Pancreas (tissue), 10 donors: ENCODE measurements at regions not wholly inside any gene's neighbourhood (a gene's known extent, or its start where the extent isn't known, plus 50 kb on each side); places are given as distances from the start of the nearest gene placed in this dataset.

ENCODE experiments used
- ATAC-seq, 4 donors: fragments of 200-7000 bp; cut with Tn5 transposase; one replicate each; pipeline versions ENCODE4 v1.8.0 to v1.9.1; 2020; ENCODE audit warnings: mild to moderate bottlenecking in 4 of 4, moderate library complexity in 4 of 4
- DNase-seq, 6 donors: peaks; one replicate each; pipeline ENCODE4 v3.0.0-alpha.2; 2020
- FAIRE-seq: peaks from 2 replicates; lab custom pipeline; 2012; peaks lifted over from hg19 to GRCh38; lab: Jason Lieb, UNC
- H3K27ac ChIP-seq, 4 donors: fragments of 200-600 bp; sonication (generic); 1 replicate in 3 of 4; 2 replicates in 1 of 4; pipeline versions ENCODE4 v1.5.0 to v1.8.0; 2020
- H3K27me3 ChIP-seq, 4 donors: fragments of 200-600 bp; one replicate each; pipeline ENCODE4 v1.8.0; 2021
- H3K36me3 ChIP-seq, 3 donors: fragments of 200-600 bp; sonication (generic) in 1 of 3; one replicate each; pipeline versions ENCODE4 v1.5.0 to v1.8.0; 2020 to 2021
- H3K4me1 ChIP-seq, 3 donors: fragments of 200-600 bp; one replicate each; pipeline ENCODE4 v1.8.0; 2021
- H3K4me3 ChIP-seq, 4 donors: fragments of 200-600 bp; sonication (generic) in 2 of 4; one replicate each; pipeline versions ENCODE4 v1.5.0 to v1.8.0; 2020 to 2021
- H3K9me3 ChIP-seq, 4 donors: fragments of 200-600 bp; one replicate each; pipeline ENCODE4 v1.8.0; 2021
- CTCF ChIP-seq, 4 donors: fragments of 200-600 bp; sonication (generic) in 3 of 4; IDR thresholded peaks; one replicate each; pipeline versions ENCODE4 v1.5.0 to v1.8.0; 2021; ENCODE audit warnings: antibody characterized with exemption in 4 of 4
- WGBS, 2 donors: extraction: QIAGEN DNeasy Blood & Tissue Kit; methylation state at CpG; one replicate each; pipeline ENCODE4 v1.1.7; 2013; 5-methylcytosine and 5-hydroxymethylcytosine counted together
- intact Hi-C, 3 donors: fragments of 100-400 bp; cut with DNase I; formaldehyde crosslinking; loops; one replicate each; pipeline versions ENCODE4 v1.11.1 to v1.14.2; 2022
- donor health status: healthy with polysubstance abuse.
- donor health status: DM: no; HTN: no; CAD: no; lungs with moderate emphysema.
- donor health status: DM: no; HTN: no; CAD: no.
- donor health status: control.
- donor health status: control.
- donor health status: Bipolar disorder and iron deficiency.
- donor health status: DM: yes; HTN: yes; CAD: no.
- donor health status: DM: no; HTN: no; CAD: no.
- donor health status: DM: no; HTN: no; CAD: no.
- donor health status: DM: yes; HTN: yes; CAD: no.

GRCh38 chr7:155226261-155227003 is 71.2 kb upstream of the INSIG1 start:
- FAIRE-seq (no peak), ATAC-seq (peak; percentile 63 to 71 (median 67)), DNase-seq (peak; percentile 63 to 92 (median 79))
- intact Hi-C loops = no loop called here
- Histone ChIP-seq H3K36me3 (no peaks in the 10 kb centered on the region), H3K4me3 (peak overlapping the region in 2 of 4 donors; percentile 22 to 38), H3K9me3 (no peaks in the 10 kb centered on the region), H3K4me1 (peaks cover 29 to 34% (median 29%) of the 10 kb centered on the region in 3 donors), H3K27ac (peak overlapping the region in 2 of 4 donors; percentile 36 to 62), H3K27me3 (no peaks in the 10 kb centered on the region)
- no peak for TF ChIP-seq CTCF (IDR thresholded peaks at IDR 0.05)
- WGBS, 2 donors = 59 to 71% methylated on average over 23 to 26 of the region's 26 CpGs

GRCh38 chr7:155227004-155227787 is 70.5 kb upstream of the INSIG1 start:
- peak overlapping the region in 2 of 4 donors; percentile 22 to 38 for H3K4me3 ChIP-seq
- H3K9me3 ChIP-seq = no peaks in the 10 kb centered on the region
- peak overlapping the region in 1 of 4 donors; percentile 62 for H3K27ac ChIP-seq
- no peaks in the 10 kb centered on the region for H3K36me3 ChIP-seq
- no peak for FAIRE-seq
- ATAC-seq = no peak
- DNase-seq = peak in 1 of 6 donors; percentile 56
- TF ChIP-seq CTCF (IDR thresholded peaks at IDR 0.05) = no peak
- intact Hi-C loops = no loop called here
- WGBS, 2 donors = 65 to 77% methylated on average over 27 of the region's 27 CpGs
- H3K27me3 ChIP-seq = no peaks in the 10 kb centered on the region
- peaks cover 22 to 28% (median 27%) of the 10 kb centered on the region in 3 donors for H3K4me1 ChIP-seq

GRCh38 chr7:155227788-155228458 is 69.8 kb upstream of the INSIG1 start:
- Histone ChIP-seq H3K27me3 (no peaks in the 10 kb centered on the region), H3K9me3 (no peaks in the 10 kb centered on the region), H3K36me3 (no peaks in the 10 kb centered on the region), H3K4me1 (peaks cover 18 to 25% (median 21%) of the 10 kb centered on the region in 3 donors), H3K27ac (no peak overlapping the region), H3K4me3 (peak overlapping the region in 1 of 4 donors; percentile 38)
- peak in 1 of 6 donors; percentile 52 for DNase-seq
- no peak for ATAC-seq
- WGBS, 2 donors = 90 to 93% methylated on average over 22 of the region's 22 CpGs
- intact Hi-C loops = no loop called here
- no peak for FAIRE-seq
- TF ChIP-seq CTCF (IDR thresholded peaks at IDR 0.05) = no peak

- Histone ChIP-seq H3K36me3 (no peaks in the 10 kb centered on the region), H3K27me3 (no peaks in the 10 kb centered on the region), H3K4me3 (peak overlapping the region in 1 of 4 donors; percentile 38), H3K4me1 (peaks cover 19 to 26% (median 23%) of the 10 kb centered on the region in 3 donors), H3K27ac (no peak overlapping the region), H3K9me3 (no peaks in the 10 kb centered on the region)
- 73 to 81% methylated on average over 8 of the region's 8 CpGs for WGBS, 2 donors
- DNase-seq = peak in 1 of 6 donors; percentile 50
- no peak for ATAC-seq
- no peak for TF ChIP-seq CTCF (IDR thresholded peaks at IDR 0.05)
- intact Hi-C loops = no loop called here
- no peak for FAIRE-seq
These were observed 69.2 kb upstream of the INSIG1 start for GRCh38 chr7:155228459-155228845.
